ENCODE measurements at regions not wholly inside any gene's neighbourhood (a gene's known extent, or its start where the extent isn't known, plus 50 kb on each side); places are given as distances from the start of the nearest gene placed in this dataset.

- no peak for DNase-seq (ENCODE audit: low spot score)
These were observed 336.3 kb upstream of the NFE2L3 start for GRCh38 chr7:25815711-25816110.

GRCh38 chr7:25820432-25821040 lies 331.5 kb upstream of the NFE2L3 start:
- no peak for DNase-seq (ENCODE audit: low spot score)

GRCh38 chr7:25821225-25821624 lies 330.8 kb upstream of the NFE2L3 start:
- no peak for DNase-seq (ENCODE audit: low spot score)

GRCh38 chr7:25822823-25823222 lies 329.2 kb upstream of the NFE2L3 start:
- no peak for DNase-seq (ENCODE audit: low spot score)

GRCh38 chr7:25823571-25823970 lies 328.4 kb upstream of the NFE2L3 start:
- DNase-seq (ENCODE audit: low spot score): no peak

GRCh38 chr7:25828468-25828867 lies 323.5 kb upstream of the NFE2L3 start:
- no peak for DNase-seq (ENCODE audit: low spot score)

- no peak for DNase-seq (ENCODE audit: low spot score)
These were observed 322.3 kb upstream of the NFE2L3 start for GRCh38 chr7:25829663-25830062.

- DNase-seq (ENCODE audit: low spot score): no peak
These were observed 321.8 kb upstream of the NFE2L3 start for GRCh38 chr7:25830215-25830614.

GRCh38 chr7:25831062-25831691 lies 320.8 kb upstream of the NFE2L3 start:
- DNase-seq (ENCODE audit: low spot score): no peak

GRCh38 chr7:25831831-25832411 lies 320.1 kb upstream of the NFE2L3 start:
- DNase-seq (ENCODE audit: low spot score): no peak

GRCh38 chr7:25832456-25832855 lies 319.5 kb upstream of the NFE2L3 start:
- peak; percentile 78 for DNase-seq (ENCODE audit: low spot score)

GRCh38 chr7:25832929-25833328 lies 319.1 kb upstream of the NFE2L3 start:
- DNase-seq (ENCODE audit: low spot score): no peak

GRCh38 chr7:25834050-25834449 lies 317.9 kb upstream of the NFE2L3 start:
- DNase-seq (ENCODE audit: low spot score): no peak

GRCh38 chr7:25835197-25835596 lies 316.8 kb upstream of the NFE2L3 start:
- no peak for DNase-seq (ENCODE audit: low spot score)

GRCh38 chr7:25839084-25839769 lies 312.8 kb upstream of the NFE2L3 start:
- DNase-seq (ENCODE audit: low spot score): no peak

- no peak for DNase-seq (ENCODE audit: low spot score)
These were observed 311.7 kb upstream of the NFE2L3 start for GRCh38 chr7:25840209-25840792.

GRCh38 chr7:25841575-25841974 lies 310.4 kb upstream of the NFE2L3 start:
- DNase-seq (ENCODE audit: low spot score): no peak

- DNase-seq (ENCODE audit: low spot score): no peak
These were observed 309.7 kb upstream of the NFE2L3 start for GRCh38 chr7:25842201-25842733.

- DNase-seq (ENCODE audit: low spot score): no peak
These were observed 308.5 kb upstream of the NFE2L3 start for GRCh38 chr7:25843467-25843866.

- no peak for DNase-seq (ENCODE audit: low spot score)
These were observed 307.7 kb upstream of the NFE2L3 start for GRCh38 chr7:25844102-25844870.

- no peak for DNase-seq (ENCODE audit: low spot score)
These were observed 306.5 kb upstream of the NFE2L3 start for GRCh38 chr7:25845464-25845863.

- DNase-seq (ENCODE audit: low spot score): no peak
These were observed 305.3 kb upstream of the NFE2L3 start for GRCh38 chr7:25846722-25847121.
